ENCODE measurements at regions not wholly inside any gene's neighbourhood (a gene's known extent, or its start where the extent isn't known, plus 50 kb on each side); places are given as distances from the start of the nearest gene placed in this dataset.
"Not testable (repeated sequence)": the region's sequence is repeated elsewhere in the genome, so short reads cannot be mapped to it uniquely, and the experiment has no call there.

GRCh38 chr21:9769718-9770690 lies 751.4 kb upstream of the TPTE start:
- H3K9me3 Mint-ChIP-seq: peaks cover 14% of the 10 kb centered on the region
- H3K4me1 Mint-ChIP-seq (ENCODE audit: low read depth); H3K36me3 Mint-ChIP-seq (ENCODE audit: low read depth); DNase-seq (ENCODE audit: low spot score); H3K27ac Mint-ChIP-seq; H3K27me3 Mint-ChIP-seq (ENCODE audit: low read depth); H3K4me3 Mint-ChIP-seq: not testable (repeated sequence)

DNA sequence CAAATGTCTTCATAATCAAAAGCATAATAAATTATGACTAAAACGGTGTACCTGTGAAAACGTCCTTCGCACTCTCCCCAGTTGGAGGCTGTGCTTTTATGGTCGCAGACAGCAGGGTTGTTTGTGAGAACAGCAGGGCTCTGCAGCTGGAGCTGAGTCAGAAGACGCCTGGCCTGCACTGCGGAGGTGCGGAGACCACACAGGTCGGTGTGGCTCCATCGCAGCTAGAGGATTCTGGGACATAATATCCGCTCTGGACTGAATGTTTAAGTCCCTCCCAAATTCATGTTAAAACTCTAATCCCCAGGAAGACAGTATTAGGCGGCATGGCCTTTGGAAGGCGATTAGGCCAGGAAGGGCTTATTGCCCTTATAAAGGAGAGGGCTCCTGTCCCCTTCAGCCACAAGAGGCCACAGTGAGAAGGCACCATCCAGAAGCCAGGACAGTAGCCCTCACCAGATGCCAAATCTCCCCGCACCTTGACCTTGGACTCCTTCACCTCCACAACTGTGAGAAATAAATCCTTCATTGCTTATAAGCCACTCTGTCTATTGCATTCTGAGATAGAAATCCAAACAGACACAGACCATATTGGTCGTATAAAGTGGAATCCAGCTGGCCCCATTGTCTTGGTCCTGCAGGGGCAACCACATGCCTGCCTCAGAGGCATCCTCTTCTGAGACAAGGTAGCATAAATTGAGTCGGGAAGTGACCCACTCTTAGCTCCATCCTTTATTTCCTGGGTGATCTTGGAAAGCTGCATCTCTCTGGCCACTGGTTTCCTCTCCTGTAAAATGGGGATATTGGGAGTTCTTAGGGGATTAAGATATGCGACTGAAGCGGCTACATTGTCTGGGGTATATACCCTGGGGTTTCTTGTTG lies 749.7 kb upstream of the TPTE start:
- DNase-seq (ENCODE audit: low spot score); H3K27me3 Mint-ChIP-seq (ENCODE audit: low read depth); H3K4me1 Mint-ChIP-seq (ENCODE audit: low read depth); H3K4me3 Mint-ChIP-seq; H3K27ac Mint-ChIP-seq; H3K36me3 Mint-ChIP-seq (ENCODE audit: low read depth): not testable (repeated sequence)
- H3K9me3 Mint-ChIP-seq: peaks cover 28% of the 10 kb centered on the region

DNA sequence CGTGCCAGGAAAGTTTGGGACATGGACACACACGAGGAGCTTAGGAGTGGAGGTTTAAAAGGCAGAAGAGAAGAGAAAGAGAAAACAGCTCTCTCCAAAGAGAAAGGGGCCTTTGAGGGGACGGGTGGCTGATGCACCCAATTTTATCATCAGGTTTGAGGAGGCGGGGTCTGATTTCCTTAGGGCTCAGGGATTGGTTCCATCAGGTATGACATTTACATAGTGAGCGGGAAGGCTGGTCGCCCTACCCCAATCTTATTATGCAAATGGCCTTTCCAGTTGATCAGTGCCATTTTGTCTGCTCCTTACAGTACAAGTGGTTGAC lies 749.1 kb upstream of the TPTE start:
- H3K27me3 Mint-ChIP-seq (ENCODE audit: low read depth): no peaks in the 10 kb centered on the region
- DNase-seq (ENCODE audit: low spot score): no peak
- H3K4me3 Mint-ChIP-seq: no peak overlapping the region
- peaks cover 31% of the 10 kb centered on the region for H3K9me3 Mint-ChIP-seq
- H3K36me3 Mint-ChIP-seq (ENCODE audit: low read depth): no peaks in the 10 kb centered on the region
- H3K4me1 Mint-ChIP-seq (ENCODE audit: low read depth): no peaks in the 10 kb centered on the region
- no peak overlapping the region for H3K27ac Mint-ChIP-seq

GRCh38 chr21:9772877-9773420 lies 748.4 kb upstream of the TPTE start:
- H3K9me3 Mint-ChIP-seq: peaks cover 37% of the 10 kb centered on the region
- not testable (repeated sequence) for H3K4me1 Mint-ChIP-seq (ENCODE audit: low read depth); DNase-seq (ENCODE audit: low spot score); H3K27ac Mint-ChIP-seq; H3K36me3 Mint-ChIP-seq (ENCODE audit: low read depth); H3K4me3 Mint-ChIP-seq; H3K27me3 Mint-ChIP-seq (ENCODE audit: low read depth)

DNA sequence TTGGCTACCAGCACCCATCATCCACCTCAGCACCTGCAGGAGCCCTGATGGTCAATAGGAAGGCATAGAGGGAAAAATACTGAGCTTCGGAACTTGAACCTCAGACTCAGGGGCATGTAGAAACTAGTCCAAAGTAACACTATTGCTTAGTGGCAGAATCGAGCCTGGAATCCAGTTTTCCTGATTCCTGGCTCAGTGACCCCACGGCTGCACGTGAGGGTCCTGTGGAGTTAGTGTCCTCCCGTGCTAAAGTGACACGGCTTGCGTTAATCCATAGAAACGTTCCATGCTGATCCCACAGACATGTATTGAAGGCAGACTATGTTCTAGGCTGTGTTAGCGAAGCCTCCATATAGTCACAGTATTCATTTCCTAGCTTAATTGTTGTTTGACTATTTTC lies 747.0 kb upstream of the TPTE start:
- H3K27me3 Mint-ChIP-seq (ENCODE audit: low read depth): no peaks in the 10 kb centered on the region
- H3K27ac Mint-ChIP-seq: no peak overlapping the region
- H3K9me3 Mint-ChIP-seq: peaks cover 50% of the 10 kb centered on the region
- H3K4me3 Mint-ChIP-seq: no peak overlapping the region
- H3K4me1 Mint-ChIP-seq (ENCODE audit: low read depth): no peaks in the 10 kb centered on the region
- no peak for DNase-seq (ENCODE audit: low spot score)
- H3K36me3 Mint-ChIP-seq (ENCODE audit: low read depth): no peaks in the 10 kb centered on the region

DNA sequence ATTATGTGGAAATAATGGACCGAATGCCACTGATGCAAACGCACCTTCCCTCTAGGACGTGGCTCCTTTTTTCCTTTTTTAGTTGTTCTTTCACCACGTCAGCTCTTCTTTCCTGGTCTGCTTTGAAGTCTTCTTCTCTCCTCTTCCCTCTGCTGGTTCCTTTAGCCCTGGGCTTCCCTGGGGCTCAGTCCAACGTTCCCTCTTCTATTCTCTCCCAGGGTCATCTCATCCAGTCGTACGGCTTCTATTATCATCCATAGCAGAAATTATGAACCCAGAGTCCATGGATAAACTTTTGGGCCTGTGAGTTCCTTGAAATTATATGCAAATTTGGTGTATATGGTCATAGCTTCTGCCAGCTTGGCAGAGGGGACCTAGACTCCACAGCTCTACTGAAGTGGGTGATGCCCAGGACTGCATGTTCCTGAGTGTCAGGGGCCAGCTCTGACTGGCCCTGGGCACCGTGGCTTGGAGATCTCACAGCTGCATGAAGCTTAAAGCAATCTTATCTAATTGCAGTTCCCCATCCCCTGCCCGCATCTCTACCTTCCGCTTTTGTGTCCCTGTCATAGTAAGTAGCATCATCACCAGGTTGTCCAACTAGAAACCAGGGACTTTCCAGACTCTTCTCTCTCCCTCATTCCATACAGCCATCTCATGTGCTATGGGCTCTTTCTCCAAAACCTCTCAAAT lies 746.3 kb upstream of the TPTE start:
- not testable (repeated sequence) for H3K4me1 Mint-ChIP-seq (ENCODE audit: low read depth); H3K4me3 Mint-ChIP-seq; DNase-seq (ENCODE audit: low spot score); H3K27me3 Mint-ChIP-seq (ENCODE audit: low read depth); H3K36me3 Mint-ChIP-seq (ENCODE audit: low read depth); H3K27ac Mint-ChIP-seq
- H3K9me3 Mint-ChIP-seq: peaks cover 54% of the 10 kb centered on the region

DNA sequence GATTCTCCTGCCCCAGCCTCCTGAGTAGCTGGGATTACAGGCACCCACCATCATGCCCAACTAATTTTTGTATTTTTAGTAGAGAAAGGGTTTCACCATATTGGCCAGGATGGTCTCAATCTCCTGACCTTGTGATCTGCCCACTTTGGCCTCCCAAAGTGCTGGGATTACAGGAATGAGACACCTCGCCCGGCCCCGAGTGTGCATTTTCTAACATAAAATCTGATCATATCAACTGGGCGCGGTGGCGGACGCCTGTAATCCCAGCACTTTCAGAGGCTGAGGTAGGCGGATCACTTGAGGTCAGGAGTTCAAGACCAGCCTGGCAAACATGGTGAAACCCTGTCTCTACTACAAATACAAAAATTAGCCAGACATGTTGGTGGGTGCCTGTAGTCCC lies 745.5 kb upstream of the TPTE start:
- not testable (repeated sequence) for H3K4me1 Mint-ChIP-seq (ENCODE audit: low read depth); H3K4me3 Mint-ChIP-seq; H3K36me3 Mint-ChIP-seq (ENCODE audit: low read depth); DNase-seq (ENCODE audit: low spot score); H3K27ac Mint-ChIP-seq; H3K27me3 Mint-ChIP-seq (ENCODE audit: low read depth)
- H3K9me3 Mint-ChIP-seq: peaks cover 62% of the 10 kb centered on the region

GRCh38 chr21:9776286-9777020 lies 744.9 kb upstream of the TPTE start:
- not testable (repeated sequence) for H3K4me1 Mint-ChIP-seq (ENCODE audit: low read depth); H3K36me3 Mint-ChIP-seq (ENCODE audit: low read depth); H3K4me3 Mint-ChIP-seq; DNase-seq (ENCODE audit: low spot score); H3K27me3 Mint-ChIP-seq (ENCODE audit: low read depth); H3K27ac Mint-ChIP-seq
- H3K9me3 Mint-ChIP-seq: peaks cover 67% of the 10 kb centered on the region

GRCh38 chr21:9778541-9778940 lies 742.8 kb upstream of the TPTE start:
- not testable (repeated sequence) for H3K27ac Mint-ChIP-seq; H3K4me1 Mint-ChIP-seq (ENCODE audit: low read depth); H3K36me3 Mint-ChIP-seq (ENCODE audit: low read depth); DNase-seq (ENCODE audit: low spot score); H3K27me3 Mint-ChIP-seq (ENCODE audit: low read depth); H3K4me3 Mint-ChIP-seq
- peaks cover 87% of the 10 kb centered on the region for H3K9me3 Mint-ChIP-seq

DNA sequence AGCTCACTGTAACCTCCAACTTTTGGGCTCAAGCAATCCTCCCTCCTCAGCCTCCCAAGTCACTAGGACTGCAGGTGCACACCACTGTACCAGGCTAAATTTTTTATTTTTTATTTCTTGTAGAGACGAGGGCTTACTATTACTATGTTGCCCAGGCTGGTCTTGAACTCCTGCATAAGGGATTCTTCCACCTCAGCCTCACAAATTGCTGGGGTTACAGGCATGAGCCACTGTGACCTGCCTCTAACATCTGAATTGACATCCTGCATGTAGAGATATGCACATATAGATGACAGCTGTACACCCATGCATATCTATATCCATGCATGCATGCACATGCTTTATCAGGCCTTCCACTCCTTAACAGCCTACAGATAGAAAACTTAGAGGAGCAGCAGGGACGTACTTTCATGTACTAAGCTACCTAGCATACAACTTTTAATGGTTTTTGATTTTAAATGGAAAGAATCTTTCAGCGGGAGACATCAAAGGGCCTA lies 740.9 kb upstream of the TPTE start:
- Mint-ChIP-seq H3K36me3 (ENCODE audit: low read depth) (no peaks in the 10 kb centered on the region), H3K27ac (no peak overlapping the region), H3K9me3 (peaks cover 84% of the 10 kb centered on the region), H3K27me3 (ENCODE audit: low read depth) (no peaks in the 10 kb centered on the region), H3K4me1 (ENCODE audit: low read depth) (no peaks in the 10 kb centered on the region), H3K4me3 (no peak overlapping the region)
- DNase-seq (ENCODE audit: low spot score): no peak

DNA sequence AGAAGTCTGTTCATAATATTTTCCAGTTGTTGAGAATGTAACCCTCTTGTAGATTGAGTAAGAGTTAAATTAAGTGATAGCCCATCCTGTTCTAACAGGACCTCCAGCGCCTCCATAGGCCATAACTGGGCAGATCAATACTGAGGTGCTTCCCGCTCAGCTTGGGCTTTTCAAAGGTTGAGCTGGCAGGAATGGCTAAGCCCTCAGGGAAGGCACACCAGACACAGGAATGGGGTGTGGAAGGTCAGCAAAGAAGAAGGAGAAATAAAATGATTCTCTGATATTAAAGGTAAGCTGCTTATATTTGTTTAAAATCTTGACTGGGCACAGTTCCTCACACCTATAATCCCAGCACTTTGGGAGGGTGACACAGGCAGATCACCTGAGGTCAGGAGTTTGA lies 737.8 kb upstream of the TPTE start:
- not testable (repeated sequence) for H3K36me3 Mint-ChIP-seq (ENCODE audit: low read depth); H3K27ac Mint-ChIP-seq; H3K4me3 Mint-ChIP-seq; H3K4me1 Mint-ChIP-seq (ENCODE audit: low read depth); DNase-seq (ENCODE audit: low spot score); H3K27me3 Mint-ChIP-seq (ENCODE audit: low read depth)
- peaks cover 87% of the 10 kb centered on the region for H3K9me3 Mint-ChIP-seq

GRCh38 chr21:9784201-9784600 lies 737.2 kb upstream of the TPTE start:
- H3K4me1 Mint-ChIP-seq (ENCODE audit: low read depth); H3K27me3 Mint-ChIP-seq (ENCODE audit: low read depth); H3K36me3 Mint-ChIP-seq (ENCODE audit: low read depth); DNase-seq (ENCODE audit: low spot score); H3K27ac Mint-ChIP-seq; H3K4me3 Mint-ChIP-seq: not testable (repeated sequence)
- H3K9me3 Mint-ChIP-seq: peaks cover 88% of the 10 kb centered on the region

DNA sequence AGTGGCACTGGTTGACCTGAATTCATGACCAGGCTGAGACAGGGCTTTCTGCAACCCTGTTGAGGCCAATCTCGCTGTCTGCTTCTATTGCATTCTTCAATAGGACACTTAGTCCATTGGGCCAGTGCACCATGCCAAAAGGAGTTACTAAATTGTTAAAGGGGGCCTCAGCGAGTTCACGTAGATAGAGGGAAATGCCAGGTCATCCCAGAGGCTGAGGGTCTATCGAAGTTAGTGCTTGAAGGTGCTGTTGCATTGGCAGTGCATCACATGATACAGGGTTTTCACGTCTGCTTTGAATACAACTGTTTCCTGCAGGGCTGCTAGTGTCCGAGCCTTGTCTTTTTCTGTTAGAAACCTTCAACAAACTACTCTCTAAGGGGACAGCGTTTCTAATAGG lies 735.3 kb upstream of the TPTE start:
- not testable (repeated sequence) for H3K27ac Mint-ChIP-seq; DNase-seq (ENCODE audit: low spot score); H3K36me3 Mint-ChIP-seq (ENCODE audit: low read depth); H3K27me3 Mint-ChIP-seq (ENCODE audit: low read depth); H3K4me1 Mint-ChIP-seq (ENCODE audit: low read depth); H3K4me3 Mint-ChIP-seq
- H3K9me3 Mint-ChIP-seq: peaks cover 86% of the 10 kb centered on the region
